Colonic mucosa (tissue), 4 donors: ENCODE measurements at regions not wholly inside any gene's neighbourhood (a gene's known extent, or its start where the extent isn't known, plus 50 kb on each side); places are given as distances from the start of the nearest gene placed in this dataset.
"Not testable (repeated sequence)": the region's sequence is repeated elsewhere in the genome, so short reads cannot be mapped to it uniquely, and the experiment has no call there.

ENCODE experiments used
- DNase-seq: peaks from one replicate; pipeline ENCODE4 v3.0.0-alpha.2; 2020
- H3K27ac ChIP-seq: fragments of 200-600 bp; one replicate; pipeline ENCODE4 v1.8.0; 2021
- H3K27me3 ChIP-seq: fragments of 200-600 bp; one replicate; pipeline ENCODE4 v1.8.0; 2021
- H3K36me3 ChIP-seq: fragments of 200-600 bp; one replicate; pipeline ENCODE4 v1.8.0; 2021
- H3K4me1 ChIP-seq: fragments of 200-600 bp; one replicate; pipeline ENCODE4 v1.8.0; 2021; ENCODE audit warnings: mild to moderate bottlenecking
- H3K4me3 ChIP-seq: fragments of 200-600 bp; one replicate; pipeline ENCODE4 v1.8.0; 2021
- H3K9ac ChIP-seq, 2 donors: one replicate each; pipeline ENCODE4 v1.7.0; 2013; ENCODE audit warnings: control low read depth in 2 of 2, low read depth in 2 of 2, low read length in 2 of 2
- H3K9me3 ChIP-seq: fragments of 200-600 bp; one replicate; pipeline ENCODE4 v1.8.0; 2021
- intact Hi-C: fragments of 100-400 bp; cut with DNase I; formaldehyde crosslinking; loops from one replicate; pipeline ENCODE4 v1.14.1; 2022
- TF ChIP-seq, protein P1 (sequence below): fragments of 200-600 bp; IDR thresholded peaks from one replicate; pipeline ENCODE4 v1.8.0; 2022; ENCODE audit warnings: antibody characterized with exemption, mild to moderate bottlenecking
- donor health status: healthy.
- donor health status: DM: no; HTN: no; CAD: no.
- donor health status: DM: no; HTN: no; CAD: no.

DNA sequence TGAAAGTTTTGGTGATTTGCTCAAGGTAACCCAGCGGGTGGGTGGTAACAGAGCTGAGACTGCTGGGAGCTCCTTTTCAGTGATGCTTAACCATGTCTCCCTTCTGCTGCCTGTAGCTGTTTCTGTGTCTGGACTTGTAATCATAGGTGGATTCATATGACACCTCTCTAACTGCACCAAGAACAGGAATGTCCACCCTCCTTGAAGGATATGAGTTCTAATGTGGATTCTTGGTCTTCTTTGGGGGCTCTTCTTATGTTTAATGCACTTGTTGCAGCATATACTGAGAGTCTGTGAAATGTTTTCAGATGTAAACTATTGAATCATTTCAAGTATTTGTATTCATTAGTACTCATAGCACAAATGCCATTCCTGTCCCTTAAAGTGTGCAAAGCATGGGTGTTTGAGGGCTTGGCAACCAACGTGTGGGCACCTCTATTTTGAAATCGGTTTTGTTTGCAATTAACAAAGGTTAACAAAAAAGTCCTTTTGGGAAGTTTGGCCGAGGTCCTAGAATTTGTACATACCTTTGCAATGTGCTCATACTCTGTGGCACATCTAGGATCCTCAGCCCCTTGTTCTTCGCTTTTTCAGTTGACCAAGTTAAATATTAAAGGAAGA lies 138.0 kb downstream of the SOX4 start:
- Histone ChIP-seq H3K4me3 (no peak overlapping the region), H3K4me1 (no peaks in the 10 kb centered on the region), H3K27ac (no peak overlapping the region), H3K9me3 (no peaks in the 10 kb centered on the region), H3K27me3 (no peaks in the 10 kb centered on the region), H3K9ac (no peak overlapping the region), H3K36me3 (no peaks in the 10 kb centered on the region)
- intact Hi-C loops: no loop called here
- no peak for DNase-seq
- TF ChIP-seq, protein P1, sequence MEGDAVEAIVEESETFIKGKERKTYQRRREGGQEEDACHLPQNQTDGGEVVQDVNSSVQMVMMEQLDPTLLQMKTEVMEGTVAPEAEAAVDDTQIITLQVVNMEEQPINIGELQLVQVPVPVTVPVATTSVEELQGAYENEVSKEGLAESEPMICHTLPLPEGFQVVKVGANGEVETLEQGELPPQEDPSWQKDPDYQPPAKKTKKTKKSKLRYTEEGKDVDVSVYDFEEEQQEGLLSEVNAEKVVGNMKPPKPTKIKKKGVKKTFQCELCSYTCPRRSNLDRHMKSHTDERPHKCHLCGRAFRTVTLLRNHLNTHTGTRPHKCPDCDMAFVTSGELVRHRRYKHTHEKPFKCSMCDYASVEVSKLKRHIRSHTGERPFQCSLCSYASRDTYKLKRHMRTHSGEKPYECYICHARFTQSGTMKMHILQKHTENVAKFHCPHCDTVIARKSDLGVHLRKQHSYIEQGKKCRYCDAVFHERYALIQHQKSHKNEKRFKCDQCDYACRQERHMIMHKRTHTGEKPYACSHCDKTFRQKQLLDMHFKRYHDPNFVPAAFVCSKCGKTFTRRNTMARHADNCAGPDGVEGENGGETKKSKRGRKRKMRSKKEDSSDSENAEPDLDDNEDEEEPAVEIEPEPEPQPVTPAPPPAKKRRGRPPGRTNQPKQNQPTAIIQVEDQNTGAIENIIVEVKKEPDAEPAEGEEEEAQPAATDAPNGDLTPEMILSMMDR: no peak

DNA sequence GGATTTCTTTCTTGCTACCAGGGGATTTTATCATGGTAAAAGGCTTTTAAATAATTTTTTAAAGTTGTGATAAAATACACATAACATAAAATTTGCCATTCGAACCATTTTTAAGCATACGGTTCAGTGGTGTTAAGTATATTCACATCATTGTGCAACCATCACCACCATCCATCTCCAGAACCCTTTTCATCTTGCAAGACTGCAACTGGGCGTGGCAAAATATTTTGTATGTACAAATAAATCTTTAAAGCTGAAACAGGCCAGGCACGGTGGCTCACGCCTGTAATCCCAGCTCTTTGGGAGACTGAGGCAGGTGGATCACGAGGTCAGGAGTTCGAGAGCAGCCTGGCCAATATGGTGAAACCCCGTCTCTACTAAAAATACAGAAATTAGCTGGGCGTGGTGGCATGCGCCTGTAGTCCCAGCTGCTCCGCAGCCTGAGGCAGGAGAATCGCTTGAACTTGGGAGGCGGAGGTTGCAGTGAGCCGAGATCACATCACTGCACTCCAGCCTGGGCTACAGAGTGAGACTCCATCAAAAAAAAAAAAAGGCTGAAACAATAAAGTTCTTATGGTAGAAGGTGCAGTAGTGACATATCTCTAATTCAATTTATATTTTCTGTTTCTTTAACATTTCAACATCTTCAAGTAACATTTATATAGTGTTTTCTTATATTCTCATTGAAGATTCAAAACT lies 138.6 kb downstream of the SOX4 start:
- intact Hi-C loops, H3K27me3 ChIP-seq, DNase-seq, H3K9me3 ChIP-seq, H3K27ac ChIP-seq, H3K9ac ChIP-seq, H3K4me1 ChIP-seq, H3K36me3 ChIP-seq, H3K4me3 ChIP-seq: not testable (repeated sequence)

DNA sequence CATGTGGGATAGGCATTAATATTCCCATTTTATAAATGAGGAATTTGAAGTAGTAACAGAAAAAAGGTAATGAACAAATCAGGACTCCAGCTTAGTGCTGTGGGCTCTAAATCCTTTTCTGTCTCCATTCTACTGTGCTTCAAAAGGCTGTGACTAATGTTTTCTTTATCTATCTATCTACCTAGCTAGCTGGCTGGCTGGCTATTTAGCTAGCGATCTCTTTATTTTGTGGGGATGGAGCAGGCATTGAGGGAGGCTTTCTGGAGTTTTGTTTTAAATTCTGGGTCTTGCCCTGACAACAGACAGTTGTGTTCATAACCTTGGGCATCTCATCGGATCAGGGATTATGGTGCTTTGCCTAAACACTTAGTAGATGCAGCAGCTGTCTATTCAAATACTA lies 139.2 kb downstream of the SOX4 start:
- intact Hi-C loops: no loop called here
- H3K27me3 ChIP-seq: no peaks in the 10 kb centered on the region
- H3K9me3 ChIP-seq: no peaks in the 10 kb centered on the region
- no peak overlapping the region for H3K9ac ChIP-seq
- H3K4me1 ChIP-seq: no peaks in the 10 kb centered on the region
- H3K27ac ChIP-seq: no peak overlapping the region
- TF ChIP-seq, protein P1: no peak
- H3K36me3 ChIP-seq: no peaks in the 10 kb centered on the region
- no peak for DNase-seq
- no peak overlapping the region for H3K4me3 ChIP-seq

DNA sequence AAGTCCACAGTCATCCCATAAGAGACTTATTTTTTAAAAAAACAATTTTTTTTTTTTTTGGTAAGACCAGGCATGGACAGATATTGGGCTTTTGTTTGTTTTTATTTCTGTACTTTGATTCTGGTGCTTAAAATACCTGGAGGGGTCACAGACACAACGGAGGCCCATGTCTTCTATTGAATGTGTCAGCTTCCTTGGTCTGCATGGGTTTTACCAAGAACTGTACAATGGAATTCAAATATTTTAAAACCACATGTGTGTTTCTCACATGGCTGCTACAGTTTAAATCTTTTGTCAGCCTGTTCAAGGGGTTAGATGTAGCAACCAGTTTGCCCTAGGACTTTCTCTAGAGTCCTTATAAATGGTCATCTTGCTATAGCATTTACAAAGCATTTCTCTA lies 139.8 kb downstream of the SOX4 start:
- intact Hi-C loops: no loop called here
- no peaks in the 10 kb centered on the region for H3K36me3 ChIP-seq
- H3K27ac ChIP-seq: no peak overlapping the region
- no peak overlapping the region for H3K4me3 ChIP-seq
- no peak overlapping the region for H3K9ac ChIP-seq
- no peaks in the 10 kb centered on the region for H3K9me3 ChIP-seq
- TF ChIP-seq, protein P1: no peak
- H3K4me1 ChIP-seq: no peaks in the 10 kb centered on the region
- no peaks in the 10 kb centered on the region for H3K27me3 ChIP-seq
- no peak for DNase-seq

DNA sequence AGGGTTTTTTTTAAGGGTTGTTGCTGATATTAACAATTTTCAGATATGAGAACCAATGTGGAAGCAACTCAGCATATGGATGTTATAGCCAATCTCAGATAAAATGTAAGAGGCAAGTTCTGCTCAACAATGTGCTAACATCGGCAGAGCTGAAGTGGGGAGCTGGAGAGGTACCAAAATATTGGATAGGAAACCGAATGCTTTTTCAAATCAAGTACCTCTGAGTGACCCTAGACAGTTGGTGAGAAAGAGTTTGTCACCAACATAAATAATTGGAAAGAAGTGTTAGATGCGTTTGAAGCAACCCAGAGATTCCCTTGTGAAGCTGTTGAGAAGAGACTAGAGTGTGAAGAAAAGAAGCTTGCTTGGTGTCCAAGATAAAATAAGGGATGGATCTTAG lies 140.7 kb downstream of the SOX4 start:
- Histone ChIP-seq H3K9ac (no peak overlapping the region), H3K27me3 (no peaks in the 10 kb centered on the region), H3K36me3 (no peaks in the 10 kb centered on the region), H3K4me1 (no peaks in the 10 kb centered on the region), H3K9me3 (no peaks in the 10 kb centered on the region), H3K27ac (no peak overlapping the region), H3K4me3 (no peak overlapping the region)
- DNase-seq: no peak
- intact Hi-C loops: no loop called here
- TF ChIP-seq, protein P1: no peak
